ENCODE measurements at regions not wholly inside any gene's neighbourhood (a gene's known extent, or its start where the extent isn't known, plus 50 kb on each side); places are given as distances from the start of the nearest gene placed in this dataset.
"Not testable (repeated sequence)": the region's sequence is repeated elsewhere in the genome, so short reads cannot be mapped to it uniquely, and the experiment has no call there.

GRCh38 chr6:105691081-105691480, 288.2 kb upstream of the PREP start:
- Mint-ChIP-seq H3K4me1 (ENCODE audit: low read depth, unreplicated experiment) (peaks cover 7% of the 10 kb centered on the region), H3K27me3 (ENCODE audit: low read depth, unreplicated experiment) (peaks cover under 1% of the 10 kb centered on the region), H3K9me3 (ENCODE audit: unreplicated experiment) (peaks cover 13% of the 10 kb centered on the region), H3K27ac (ENCODE audit: unreplicated experiment) (no peak overlapping the region), H3K36me3 (ENCODE audit: low read depth, unreplicated experiment) (peaks cover 2% of the 10 kb centered on the region), H3K4me3 (ENCODE audit: unreplicated experiment) (no peak overlapping the region)
- no peak overlapping the region for H2AFZ ChIP-seq (ENCODE audit: low read depth, low read length)
- H3K9ac ChIP-seq (ENCODE audit: low read length), result no peak overlapping the region
- TF ChIP-seq EZH2 (IDR thresholded peaks at IDR 0.05; ENCODE audit: insufficient read depth, low read length), result no peak
- no peak for TF ChIP-seq CTCF (IDR thresholded peaks at IDR 0.05; ENCODE audit: insufficient read depth, low read depth, low read length)
- no peaks in the 10 kb centered on the region for H3K36me3 ChIP-seq (ENCODE audit: insufficient read depth, low read length)
- no peak overlapping the region for H3K4me3 ChIP-seq (ENCODE audit: insufficient read depth, low read depth, low read length)
- no peaks in the 10 kb centered on the region for H4K20me1 ChIP-seq (ENCODE audit: insufficient read depth, low read length)
- no peaks in the 10 kb centered on the region for H3K27me3 ChIP-seq (ENCODE audit: insufficient read depth, low read length)
- DNase-seq (ENCODE audit: low read depth) (no peak), FAIRE-seq (no peak)
- H3K79me2 ChIP-seq (ENCODE audit: insufficient read depth, low read length), result no peaks in the 10 kb centered on the region
- no peak overlapping the region for H3K4me2 ChIP-seq (ENCODE audit: low read length)
- no peak overlapping the region for H3K27ac ChIP-seq (ENCODE audit: low read depth, low read length)
- H3K4me1 ChIP-seq (ENCODE audit: insufficient read depth, low read length), result no peaks in the 10 kb centered on the region
- peaks cover 8% of the 10 kb centered on the region for H3K9me3 ChIP-seq (ENCODE audit: insufficient read depth, low read depth, low read length)

GRCh38 chr6:105688573-105688972, 285.7 kb upstream of the PREP start:
- no peak for DNase-seq (ENCODE audit: low read depth)
- no peak overlapping the region for H3K4me3 Mint-ChIP-seq (ENCODE audit: unreplicated experiment)
- H3K4me1 Mint-ChIP-seq (ENCODE audit: low read depth, unreplicated experiment), result peaks cover 7% of the 10 kb centered on the region
- H3K36me3 ChIP-seq (ENCODE audit: insufficient read depth, low read length), result no peaks in the 10 kb centered on the region
- no peak overlapping the region for H3K27ac ChIP-seq (ENCODE audit: low read depth, low read length)
- H4K20me1 ChIP-seq (ENCODE audit: insufficient read depth, low read length), result no peaks in the 10 kb centered on the region
- H3K27me3 Mint-ChIP-seq (ENCODE audit: low read depth, unreplicated experiment), result no peaks in the 10 kb centered on the region
- H3K27me3 ChIP-seq (ENCODE audit: insufficient read depth, low read length), result no peaks in the 10 kb centered on the region
- TF ChIP-seq CTCF (IDR thresholded peaks at IDR 0.05; ENCODE audit: insufficient read depth, low read depth, low read length) (no peak), EZH2 (IDR thresholded peaks at IDR 0.05; ENCODE audit: insufficient read depth, low read length) (no peak)
- no peak for FAIRE-seq
- no peaks in the 10 kb centered on the region for H3K79me2 ChIP-seq (ENCODE audit: insufficient read depth, low read length)
- no peak overlapping the region for H3K27ac Mint-ChIP-seq (ENCODE audit: unreplicated experiment)
- no peaks in the 10 kb centered on the region for H3K4me1 ChIP-seq (ENCODE audit: insufficient read depth, low read length)
- H3K9ac ChIP-seq (ENCODE audit: low read length), result no peak overlapping the region
- H3K9me3 ChIP-seq (ENCODE audit: insufficient read depth, low read depth, low read length), result peaks cover 8% of the 10 kb centered on the region
- H3K9me3 Mint-ChIP-seq (ENCODE audit: unreplicated experiment), result peaks cover 13% of the 10 kb centered on the region
- no peak overlapping the region for H3K4me3 ChIP-seq (ENCODE audit: insufficient read depth, low read depth, low read length)
- H3K36me3 Mint-ChIP-seq (ENCODE audit: low read depth, unreplicated experiment), result peaks cover 2% of the 10 kb centered on the region
- H2AFZ ChIP-seq (ENCODE audit: low read depth, low read length), result no peak overlapping the region
- H3K4me2 ChIP-seq (ENCODE audit: low read length), result no peak overlapping the region

- H3K4me1 ChIP-seq (ENCODE audit: insufficient read depth, low read length); DNase-seq (ENCODE audit: low read depth); FAIRE-seq; H3K4me3 ChIP-seq (ENCODE audit: insufficient read depth, low read depth, low read length); H3K27me3 ChIP-seq (ENCODE audit: insufficient read depth, low read length); H2AFZ ChIP-seq (ENCODE audit: low read depth, low read length); H3K27me3 Mint-ChIP-seq (ENCODE audit: low read depth, unreplicated experiment); H3K36me3 ChIP-seq (ENCODE audit: insufficient read depth, low read length); H3K27ac Mint-ChIP-seq (ENCODE audit: unreplicated experiment); H3K36me3 Mint-ChIP-seq (ENCODE audit: low read depth, unreplicated experiment); H3K4me1 Mint-ChIP-seq (ENCODE audit: low read depth, unreplicated experiment); H3K79me2 ChIP-seq (ENCODE audit: insufficient read depth, low read length); H3K4me3 Mint-ChIP-seq (ENCODE audit: unreplicated experiment); H4K20me1 ChIP-seq (ENCODE audit: insufficient read depth, low read length); H3K9me3 ChIP-seq (ENCODE audit: insufficient read depth, low read depth, low read length); H3K9ac ChIP-seq (ENCODE audit: low read length); H3K27ac ChIP-seq (ENCODE audit: low read depth, low read length); H3K4me2 ChIP-seq (ENCODE audit: low read length): not testable (repeated sequence)
- peaks cover 13% of the 10 kb centered on the region for H3K9me3 Mint-ChIP-seq (ENCODE audit: unreplicated experiment)
Measured at GRCh38 chr6:105686793-105687192, 283.9 kb upstream of the PREP start.
